Iris pigment epithelial cell (primary cell): ENCODE measurements at regions not wholly inside any gene's neighbourhood (a gene's known extent, or its start where the extent isn't known, plus 50 kb on each side); places are given as distances from the start of the nearest gene placed in this dataset.

Experiments used
- DNase-seq: peaks from one replicate; pipeline ENCODE4 v3.0.0-alpha.2; 2011; ENCODE audit warnings: low read depth

DNA sequence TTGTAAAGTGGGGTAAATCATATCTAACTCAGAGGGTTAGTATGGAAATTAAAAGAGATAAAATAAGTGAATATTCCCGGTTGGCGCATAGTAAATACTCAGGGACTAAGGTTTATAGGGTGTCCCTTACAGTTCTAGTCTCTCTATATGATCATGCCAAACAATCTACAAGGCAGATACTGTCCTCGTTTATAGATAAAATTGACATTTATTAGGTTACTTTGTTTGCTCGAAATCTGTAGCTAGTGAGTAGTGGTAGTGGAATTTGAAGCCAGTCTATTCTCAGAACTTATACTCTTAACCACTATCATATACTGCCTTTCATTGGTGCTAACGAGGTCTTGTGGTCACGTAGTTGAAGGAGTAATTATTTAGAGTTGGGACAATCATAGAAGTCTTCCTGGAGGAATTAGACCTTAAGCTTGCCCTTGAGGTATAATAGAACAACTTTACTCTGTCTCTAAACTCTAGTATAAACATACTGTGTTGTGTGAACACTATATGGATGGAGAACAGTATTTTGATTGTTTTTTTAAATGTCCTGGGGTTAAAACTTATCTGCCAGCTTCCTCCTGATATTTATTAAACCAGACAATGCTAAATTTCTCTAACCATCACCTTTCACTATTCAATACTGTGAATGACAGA lies 324.0 kb downstream of the STIM2 start:
- DNase-seq, result no peak

DNA sequence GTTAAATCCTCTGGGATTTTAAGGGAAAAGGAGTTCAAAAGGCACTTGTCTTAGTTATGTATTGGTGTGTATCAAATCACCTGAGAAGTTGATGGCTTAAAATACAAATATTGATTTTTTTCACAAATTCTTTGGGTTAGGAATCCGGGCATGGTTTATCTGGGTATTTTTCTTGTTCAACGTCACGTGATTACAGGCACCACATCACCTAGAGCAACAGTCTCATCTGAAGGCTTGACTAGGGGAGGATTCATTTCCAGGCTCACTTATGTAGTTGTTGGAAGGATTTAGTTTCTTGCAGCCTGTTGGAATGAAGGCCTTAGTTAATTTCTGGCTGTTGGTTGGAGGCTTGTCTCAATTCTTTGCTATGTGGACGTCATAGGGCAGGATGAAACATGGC lies 326.1 kb downstream of the STIM2 start:
- DNase-seq, result no peak

DNA sequence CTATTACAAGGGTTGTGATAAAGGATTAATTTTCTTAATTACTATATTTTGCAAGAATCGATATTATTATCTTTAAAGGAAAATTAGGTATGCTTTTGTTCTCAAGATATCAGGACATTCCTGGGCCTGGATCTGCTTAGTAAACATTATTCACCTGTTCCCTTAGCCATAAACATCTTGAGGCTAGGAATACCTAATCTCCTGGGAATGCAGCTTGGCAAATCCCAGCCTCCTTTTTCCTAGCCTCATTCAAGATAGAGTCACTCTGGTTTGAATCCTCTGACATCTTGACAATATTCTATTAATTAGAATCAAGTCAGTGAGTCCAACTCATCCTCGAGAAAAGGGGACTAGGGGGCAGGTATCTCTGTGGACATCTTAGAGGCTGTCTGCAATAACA lies 327.1 kb downstream of the STIM2 start:
- no peak for DNase-seq

- no peak for DNase-seq
These were observed 329.0 kb downstream of the STIM2 start for GRCh38 chr4:27189683-27190082.

- no peak for DNase-seq
These were observed 331.0 kb downstream of the STIM2 start for GRCh38 chr4:27191592-27191991.

DNA sequence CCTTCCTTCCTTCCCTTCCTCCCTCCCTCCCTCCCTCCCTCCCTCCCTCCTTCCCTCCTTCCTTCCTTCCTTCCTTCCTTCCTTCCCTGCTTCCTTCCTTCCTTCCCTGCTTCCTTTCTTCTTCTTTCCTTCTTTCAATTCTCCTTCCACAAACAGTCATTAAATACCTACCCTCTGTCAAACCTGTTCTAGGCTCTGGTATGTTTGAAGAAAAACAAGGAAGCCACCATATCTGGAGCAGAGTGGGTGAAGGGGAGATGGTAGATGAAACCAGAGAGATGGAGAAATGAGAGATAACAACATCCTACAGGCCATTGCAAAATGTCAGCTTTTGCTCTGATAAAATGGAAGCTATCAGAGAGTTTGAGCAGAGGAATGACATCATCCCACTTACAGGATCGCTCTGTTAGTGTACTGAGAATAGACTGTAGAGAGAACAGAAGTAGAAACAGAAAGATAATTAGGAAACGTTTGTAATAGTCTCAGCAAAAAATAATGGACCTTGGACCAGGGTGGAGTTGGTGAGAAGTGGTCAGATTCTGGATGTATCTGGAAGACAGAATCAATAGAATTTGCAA lies 334.0 kb downstream of the STIM2 start:
- no peak for DNase-seq

DNA sequence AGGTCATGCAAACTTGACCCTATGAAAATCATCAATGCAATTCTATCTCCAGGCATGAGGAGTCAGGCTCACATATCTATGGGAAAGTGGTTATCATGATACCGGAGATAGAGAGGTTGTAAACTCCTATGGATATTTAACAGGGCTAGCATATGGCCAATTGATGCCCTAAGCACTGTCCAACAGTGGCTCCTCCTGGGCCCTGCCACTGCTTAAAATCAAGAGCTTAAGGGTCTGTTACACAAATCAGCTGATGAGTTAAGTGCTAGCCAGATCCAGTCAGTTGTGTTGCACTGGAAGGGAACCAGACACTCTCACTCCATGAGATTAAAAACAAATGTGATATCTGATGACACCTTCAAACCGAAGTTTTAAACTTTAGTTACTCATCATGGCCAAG lies 337.6 kb downstream of the STIM2 start:
- DNase-seq, result no peak

GRCh38 chr4:27198971-27199370 lies 338.3 kb downstream of the STIM2 start:
- DNase-seq, result no peak

DNA sequence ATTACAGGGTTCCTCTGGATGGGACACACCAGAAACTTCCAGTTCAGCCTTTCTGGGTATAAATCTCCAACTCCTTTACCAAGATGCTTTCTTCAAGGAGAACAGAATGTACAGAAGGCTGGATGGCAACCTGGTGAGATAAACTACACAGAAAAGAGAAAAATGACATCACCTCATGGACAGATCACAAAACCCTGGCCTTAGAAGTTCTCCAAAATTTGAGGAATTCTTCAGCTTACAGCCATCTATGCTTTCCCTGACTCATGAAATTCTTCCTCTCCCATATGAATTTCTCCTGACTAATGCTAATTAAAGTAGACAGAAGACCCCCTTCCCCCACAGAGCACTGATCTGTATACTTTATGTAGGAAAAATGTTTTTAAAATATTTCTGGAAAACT lies 345.4 kb downstream of the STIM2 start:
- no peak for DNase-seq

GRCh38 chr4:27210956-27211355 lies 350.3 kb downstream of the STIM2 start:
- DNase-seq, result no peak

DNA sequence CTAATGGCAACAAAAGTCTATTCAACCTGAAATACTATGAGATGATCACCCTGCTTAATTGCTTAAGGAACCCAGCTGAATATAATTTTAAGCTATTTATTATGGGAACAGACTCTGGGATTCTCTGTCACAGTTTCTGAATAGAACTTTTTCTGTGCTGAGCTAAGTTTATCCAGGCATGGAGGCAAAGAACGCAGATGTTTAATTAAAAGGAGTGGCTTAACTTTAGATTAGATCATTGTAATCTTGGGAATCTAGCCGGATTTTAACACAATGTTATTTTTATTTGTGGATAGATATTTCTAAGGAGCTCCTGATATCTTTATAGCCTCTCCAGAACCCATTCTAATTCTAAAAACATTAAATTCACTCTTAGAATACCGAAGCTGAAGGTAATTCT lies 353.4 kb downstream of the STIM2 start:
- no peak for DNase-seq

DNA sequence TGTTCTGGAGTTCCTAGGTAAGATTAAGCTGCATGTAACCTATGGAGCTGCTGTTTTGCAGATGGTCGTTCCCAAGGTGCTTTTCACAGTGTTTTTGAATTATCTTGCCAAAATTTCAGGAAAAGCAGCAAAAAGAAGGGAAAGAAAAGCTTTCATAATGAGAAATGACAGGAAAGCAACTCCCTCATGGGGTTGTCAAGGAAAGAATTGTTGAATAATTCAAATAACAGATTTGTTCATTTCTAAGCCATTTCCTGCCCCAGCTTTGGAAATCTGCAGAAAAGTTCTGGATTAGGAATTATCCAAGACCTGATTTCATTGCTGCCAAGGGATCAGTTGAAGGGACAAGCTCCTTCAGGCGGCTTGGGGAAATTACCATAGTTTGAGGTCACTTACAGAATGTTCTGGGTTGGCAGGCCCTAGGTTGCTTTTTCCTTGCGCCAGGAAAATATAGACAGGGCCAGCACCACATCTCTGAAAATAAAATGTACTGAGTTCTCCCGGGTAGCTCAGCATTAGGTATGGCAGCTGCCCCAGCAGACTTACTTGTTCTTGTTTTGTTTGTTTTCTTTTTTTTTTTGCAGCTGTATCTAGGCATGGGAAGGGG lies 354.7 kb downstream of the STIM2 start:
- DNase-seq, result no peak

- DNase-seq, result peak; percentile 8
These were observed 356.7 kb downstream of the STIM2 start for GRCh38 chr4:27217261-27217769.

DNA sequence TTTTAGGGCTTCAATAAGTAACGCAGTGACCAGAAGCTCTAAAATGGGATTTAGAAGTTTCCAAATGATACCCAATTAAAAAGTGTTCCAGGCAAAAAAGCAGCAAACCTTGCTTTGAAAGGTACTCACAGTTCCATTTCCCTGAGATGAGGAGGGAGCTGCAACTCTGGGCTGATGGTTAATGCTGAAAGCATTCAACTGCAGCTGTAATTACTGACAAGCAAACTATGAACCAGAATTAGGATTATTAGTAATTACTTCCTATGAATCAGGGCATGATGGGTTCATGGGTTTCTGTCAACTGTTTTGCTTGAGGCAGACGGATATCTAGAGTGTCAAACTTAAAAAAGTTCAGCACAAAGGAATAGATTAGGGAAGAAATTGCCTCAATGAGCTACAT lies 357.4 kb downstream of the STIM2 start:
- no peak for DNase-seq

GRCh38 chr4:27223326-27223725 lies 362.7 kb downstream of the STIM2 start:
- DNase-seq, result no peak

GRCh38 chr4:27233531-27233930 lies 372.9 kb downstream of the STIM2 start:
- no peak for DNase-seq

DNA sequence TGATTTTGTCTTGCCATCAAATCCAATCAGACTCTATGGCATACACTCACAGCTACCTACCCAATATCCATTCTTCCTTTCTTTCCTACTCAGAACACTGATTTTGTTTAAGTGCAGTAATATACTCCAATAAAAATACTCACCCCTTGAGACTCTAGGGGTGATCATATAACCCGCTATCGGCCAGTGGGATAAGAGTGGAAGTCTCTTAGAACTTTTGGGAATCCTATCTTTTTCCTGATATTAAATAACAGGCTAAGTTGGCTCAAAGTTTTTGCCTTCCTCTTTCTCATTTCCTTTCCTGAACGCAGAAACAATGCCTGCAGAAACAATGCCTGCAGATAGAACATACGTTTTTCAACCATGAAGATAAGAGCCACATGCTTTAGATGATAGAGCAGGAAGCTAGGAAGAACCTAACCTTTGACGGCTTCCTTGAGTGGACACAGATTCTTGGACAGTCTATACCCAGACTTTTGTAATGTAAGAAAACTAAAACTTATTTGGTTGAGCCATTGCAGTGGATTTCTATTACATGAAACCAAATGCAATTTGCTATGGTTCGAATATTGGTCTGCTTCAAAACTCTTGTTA lies 373.8 kb downstream of the STIM2 start:
- no peak for DNase-seq

- DNase-seq, result no peak
These were observed 379.0 kb downstream of the STIM2 start for GRCh38 chr4:27239641-27240040.

GRCh38 chr4:27242217-27242616 lies 381.6 kb downstream of the STIM2 start:
- no peak for DNase-seq

- no peak for DNase-seq
These were observed 384.6 kb downstream of the STIM2 start for GRCh38 chr4:27245216-27245615.

GRCh38 chr4:27248829-27249228 lies 388.2 kb downstream of the STIM2 start:
- DNase-seq, result no peak

DNA sequence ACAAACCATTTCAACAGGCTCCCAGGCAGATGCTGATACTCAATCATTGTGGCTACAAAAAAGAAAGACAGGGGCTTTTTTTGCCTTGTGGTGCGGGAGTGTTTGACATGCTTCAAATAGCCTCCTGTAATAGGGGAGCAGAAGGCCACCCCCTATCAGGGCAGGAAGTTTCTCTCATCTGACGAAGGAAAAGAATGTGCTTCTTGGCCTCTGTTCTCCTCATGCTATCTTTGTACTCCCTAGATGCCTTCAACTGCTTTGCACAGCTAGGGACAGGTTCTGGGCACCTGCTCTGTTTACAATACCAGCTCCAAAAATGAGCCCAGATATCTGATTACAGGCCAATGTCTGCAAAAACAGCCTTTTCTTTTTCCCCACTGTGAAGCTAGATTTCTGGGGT lies 391.1 kb downstream of the STIM2 start:
- DNase-seq, result no peak

GRCh38 chr4:27267339-27267969 lies 406.8 kb downstream of the STIM2 start:
- DNase-seq, result no peak
